Calu3 (cell line): ENCODE measurements at regions not wholly inside any gene's neighbourhood (a gene's known extent, or its start where the extent isn't known, plus 50 kb on each side); places are given as distances from the start of the nearest gene placed in this dataset.

ENCODE experiments used
- BruUV-seq: library from RNA; stranded (reverse); fragments of 400-500 nt; replicated peaks from 2 replicates; lab custom pipeline; 2021; lab: Mats Ljungman, UMichigan
- CTCF ChIA-PET: fragments of 300-600 bp; sonication (Branson Sonifier 250); formaldehyde crosslinking; loops from one replicate; lab custom pipeline; 2022; ENCODE audit warnings: antibody characterized with exemption; lab: Charles Lee
- DNase-seq: peaks from one replicate; pipeline ENCODE4 v3.0.0; 2022
- H3K27ac Mint-ChIP-seq: one replicate; pipeline ENCODE4 v1.8.0; 2022; ENCODE audit warnings: mixed read lengths; ENCODE audit not compliant: unreplicated experiment
- H3K27me3 Mint-ChIP-seq: one replicate; pipeline ENCODE4 v1.8.0; 2022; ENCODE audit warnings: mixed read lengths; ENCODE audit not compliant: unreplicated experiment
- H3K36me3 Mint-ChIP-seq: one replicate; pipeline ENCODE4 v1.8.0; 2022; ENCODE audit warnings: mild to moderate bottlenecking, moderate library complexity, mixed read lengths; ENCODE audit not compliant: insufficient read depth, unreplicated experiment
- H3K4me1 Mint-ChIP-seq: one replicate; pipeline ENCODE4 v1.8.0; 2022; ENCODE audit warnings: mild to moderate bottlenecking, low read depth, mixed read lengths; ENCODE audit not compliant: unreplicated experiment
- H3K4me3 Mint-ChIP-seq: one replicate; pipeline ENCODE4 v1.8.0; 2022; ENCODE audit warnings: mild to moderate bottlenecking, low read depth, moderate library complexity, mixed read lengths; ENCODE audit not compliant: unreplicated experiment
- H3K9me3 Mint-ChIP-seq: one replicate; pipeline ENCODE4 v1.8.0; 2022; ENCODE audit warnings: low read depth, mixed read lengths; ENCODE audit not compliant: unreplicated experiment
- intact Hi-C: fragments of 100-400 bp; cut with micrococcal nuclease; formaldehyde crosslinking; loops from one replicate; pipeline ENCODE4 v1.10.0; 2022; ENCODE audit not compliant: unreplicated experiment
- TF ChIP-seq, protein P1 (sequence below): fragments of 200-600 bp; IDR thresholded peaks from one replicate; pipeline ENCODE4 v1.8.0; 2022; ENCODE audit warnings: antibody characterized with exemption; ENCODE audit not compliant: unreplicated experiment

DNA sequence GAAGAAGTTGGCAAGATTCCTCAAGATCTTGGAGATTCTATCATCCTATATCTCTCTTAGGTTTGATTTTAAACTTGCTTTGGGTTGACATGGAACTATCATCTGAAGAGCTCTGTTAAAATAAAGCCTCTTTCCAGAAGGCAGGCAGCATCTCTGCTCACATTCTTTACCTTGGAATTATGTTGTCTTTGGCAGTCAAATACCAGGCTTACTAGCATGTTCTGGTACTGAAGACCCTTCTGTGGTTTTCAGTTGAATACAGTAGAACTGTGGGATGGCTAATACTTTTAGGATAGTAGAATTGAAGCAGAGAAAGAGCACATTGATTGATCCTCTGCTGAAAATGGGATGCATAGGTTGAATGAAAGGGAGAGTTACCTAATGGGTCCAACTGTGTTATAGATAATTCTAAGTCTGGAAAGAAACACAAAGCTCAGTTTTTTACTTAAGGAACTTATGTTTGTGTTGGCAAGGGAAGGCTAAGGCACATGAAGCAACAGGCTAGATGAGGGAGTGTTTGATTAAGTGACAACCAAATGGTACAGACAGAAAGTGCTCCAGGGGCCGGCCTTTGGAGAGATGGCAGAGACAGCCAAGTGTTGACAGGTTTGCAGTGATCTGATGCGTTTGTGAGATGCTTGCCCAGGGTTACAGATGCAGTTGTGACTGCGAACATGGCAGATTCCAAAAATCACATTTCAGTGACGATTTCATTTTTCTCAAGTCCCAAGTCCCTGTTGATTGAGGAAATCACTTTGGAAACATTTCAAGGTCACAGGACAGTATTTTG is 397.9 kb downstream of the MEIS1 start:
- no peaks in the 10 kb centered on the region for H3K27me3 Mint-ChIP-seq
- H3K27ac Mint-ChIP-seq, result no peak overlapping the region
- no peaks in the 10 kb centered on the region for H3K9me3 Mint-ChIP-seq
- CTCF ChIA-PET, result interaction anchor here (0.6 kb wide), 2 partner anchors 11 to 183 kb away, joined by 3 to 4 read pairs; no protein-coding TSS in a partner anchor
- DNase-seq, result no peak
- H3K36me3 Mint-ChIP-seq, result no peaks in the 10 kb centered on the region
- intact Hi-C loops, result no loop called here
- no TSS peak for BruUV-seq
- TF ChIP-seq, protein P1, sequence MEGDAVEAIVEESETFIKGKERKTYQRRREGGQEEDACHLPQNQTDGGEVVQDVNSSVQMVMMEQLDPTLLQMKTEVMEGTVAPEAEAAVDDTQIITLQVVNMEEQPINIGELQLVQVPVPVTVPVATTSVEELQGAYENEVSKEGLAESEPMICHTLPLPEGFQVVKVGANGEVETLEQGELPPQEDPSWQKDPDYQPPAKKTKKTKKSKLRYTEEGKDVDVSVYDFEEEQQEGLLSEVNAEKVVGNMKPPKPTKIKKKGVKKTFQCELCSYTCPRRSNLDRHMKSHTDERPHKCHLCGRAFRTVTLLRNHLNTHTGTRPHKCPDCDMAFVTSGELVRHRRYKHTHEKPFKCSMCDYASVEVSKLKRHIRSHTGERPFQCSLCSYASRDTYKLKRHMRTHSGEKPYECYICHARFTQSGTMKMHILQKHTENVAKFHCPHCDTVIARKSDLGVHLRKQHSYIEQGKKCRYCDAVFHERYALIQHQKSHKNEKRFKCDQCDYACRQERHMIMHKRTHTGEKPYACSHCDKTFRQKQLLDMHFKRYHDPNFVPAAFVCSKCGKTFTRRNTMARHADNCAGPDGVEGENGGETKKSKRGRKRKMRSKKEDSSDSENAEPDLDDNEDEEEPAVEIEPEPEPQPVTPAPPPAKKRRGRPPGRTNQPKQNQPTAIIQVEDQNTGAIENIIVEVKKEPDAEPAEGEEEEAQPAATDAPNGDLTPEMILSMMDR, result no peak
- H3K4me3 Mint-ChIP-seq, result no peak overlapping the region
- H3K4me1 Mint-ChIP-seq, result no peaks in the 10 kb centered on the region

DNA sequence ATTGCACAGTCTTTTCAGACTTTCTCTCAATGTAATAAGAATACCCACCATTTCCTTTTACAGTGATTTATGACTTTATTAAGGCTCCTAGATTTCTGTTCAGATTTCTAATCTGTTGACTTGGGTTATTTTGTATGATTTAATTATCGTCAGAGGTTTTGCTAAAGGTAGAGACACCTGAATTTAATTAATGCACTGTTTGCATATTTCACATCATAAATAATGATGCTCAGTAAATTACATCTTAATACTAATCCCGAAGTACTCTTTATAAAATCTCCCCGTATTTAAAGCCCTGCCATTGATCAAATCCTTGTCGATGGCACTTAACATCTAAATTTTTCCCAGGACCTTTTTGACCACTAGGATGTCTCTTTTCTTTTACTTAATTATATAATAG is 399.9 kb downstream of the MEIS1 start:
- H3K27me3 Mint-ChIP-seq, result no peaks in the 10 kb centered on the region
- no peak for DNase-seq
- H3K4me1 Mint-ChIP-seq, result peaks cover 10% of the 10 kb centered on the region
- no peak overlapping the region for H3K27ac Mint-ChIP-seq
- TF ChIP-seq, protein P1, result no peak
- intact Hi-C loops, result no loop called here
- CTCF ChIA-PET, result no interaction called here
- no peaks in the 10 kb centered on the region for H3K9me3 Mint-ChIP-seq
- H3K36me3 Mint-ChIP-seq, result no peaks in the 10 kb centered on the region
- BruUV-seq, result no TSS peak
- no peak overlapping the region for H3K4me3 Mint-ChIP-seq

DNA sequence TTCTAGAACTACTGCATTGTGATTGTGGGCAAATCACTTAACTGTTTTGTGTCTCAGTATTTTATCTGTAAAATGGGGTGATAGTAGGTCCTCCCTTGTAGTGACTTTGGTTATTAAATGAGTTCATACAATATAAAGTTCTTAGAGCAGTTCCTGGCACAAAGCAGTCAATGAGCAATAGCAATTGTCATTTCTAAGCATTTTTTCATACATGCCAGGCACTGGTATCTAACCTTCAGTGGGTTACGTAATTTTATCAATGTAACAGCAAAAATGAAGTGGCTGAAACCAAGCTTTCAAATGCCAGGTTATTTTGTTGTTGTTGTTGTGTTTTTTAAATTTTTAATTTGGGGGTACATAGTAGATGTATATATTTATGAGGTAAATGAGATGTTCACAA is 401.9 kb downstream of the MEIS1 start:
- DNase-seq, result no peak
- peaks cover 22% of the 10 kb centered on the region for H3K4me1 Mint-ChIP-seq
- no peaks in the 10 kb centered on the region for H3K27me3 Mint-ChIP-seq
- CTCF ChIA-PET, result no interaction called here
- no peaks in the 10 kb centered on the region for H3K9me3 Mint-ChIP-seq
- no peaks in the 10 kb centered on the region for H3K36me3 Mint-ChIP-seq
- no peak overlapping the region for H3K4me3 Mint-ChIP-seq
- TF ChIP-seq, protein P1, result no peak
- no TSS peak for BruUV-seq
- intact Hi-C loops, result no loop called here
- H3K27ac Mint-ChIP-seq, result no peak overlapping the region

DNA sequence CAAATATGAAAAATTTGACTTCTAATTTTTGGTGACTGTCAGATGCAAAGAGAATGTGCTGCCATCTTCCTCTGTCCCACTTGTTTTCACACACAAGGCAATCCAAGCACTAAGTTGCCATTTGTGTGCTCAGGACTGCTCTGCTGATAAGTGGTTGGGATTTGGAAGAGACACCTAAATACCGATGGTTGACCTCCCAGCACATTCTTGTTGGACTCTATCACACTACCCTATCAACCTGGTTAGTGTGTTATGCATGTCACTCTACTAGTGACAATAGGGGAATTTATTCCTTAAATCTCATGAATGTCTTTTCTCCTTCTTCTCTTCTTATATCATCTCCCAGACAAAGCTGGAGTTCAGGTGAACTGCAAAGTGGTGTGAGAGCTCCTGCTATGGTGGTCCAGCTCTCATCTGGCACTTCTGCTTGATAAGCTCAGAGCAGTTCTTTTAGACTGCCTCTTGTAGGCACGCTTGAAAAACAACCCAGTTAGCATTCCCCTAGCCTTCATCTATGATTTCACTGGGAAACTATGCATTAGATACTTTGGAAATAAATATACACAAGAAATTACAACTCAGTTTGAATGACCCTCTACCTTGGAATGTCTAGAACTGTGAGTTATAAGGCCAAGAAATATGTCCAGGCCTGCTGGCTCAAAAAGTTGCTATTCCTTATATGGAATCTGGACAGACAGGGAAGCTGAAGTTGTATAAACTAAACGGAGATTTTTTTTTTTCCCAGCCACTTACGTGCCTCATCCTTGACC is 404.8 kb downstream of the MEIS1 start:
- BruUV-seq, result no TSS peak
- H3K9me3 Mint-ChIP-seq, result no peaks in the 10 kb centered on the region
- peak; percentile 8 for DNase-seq
- peaks cover 22% of the 10 kb centered on the region for H3K4me1 Mint-ChIP-seq
- no peaks in the 10 kb centered on the region for H3K27me3 Mint-ChIP-seq
- intact Hi-C loops, result no loop called here
- CTCF ChIA-PET, result interaction anchor here (0.5 kb wide), 1 partner anchor 311 kb away, joined by 3 read pairs; no protein-coding TSS in a partner anchor
- TF ChIP-seq, protein P1, result no peak
- no peak overlapping the region for H3K4me3 Mint-ChIP-seq
- peak overlapping the region; percentile 18 for H3K27ac Mint-ChIP-seq
- no peaks in the 10 kb centered on the region for H3K36me3 Mint-ChIP-seq
